ENCODE measurements at regions not wholly inside any gene's neighbourhood (a gene's known extent, or its start where the extent isn't known, plus 50 kb on each side); places are given as distances from the start of the nearest gene placed in this dataset.

DNA sequence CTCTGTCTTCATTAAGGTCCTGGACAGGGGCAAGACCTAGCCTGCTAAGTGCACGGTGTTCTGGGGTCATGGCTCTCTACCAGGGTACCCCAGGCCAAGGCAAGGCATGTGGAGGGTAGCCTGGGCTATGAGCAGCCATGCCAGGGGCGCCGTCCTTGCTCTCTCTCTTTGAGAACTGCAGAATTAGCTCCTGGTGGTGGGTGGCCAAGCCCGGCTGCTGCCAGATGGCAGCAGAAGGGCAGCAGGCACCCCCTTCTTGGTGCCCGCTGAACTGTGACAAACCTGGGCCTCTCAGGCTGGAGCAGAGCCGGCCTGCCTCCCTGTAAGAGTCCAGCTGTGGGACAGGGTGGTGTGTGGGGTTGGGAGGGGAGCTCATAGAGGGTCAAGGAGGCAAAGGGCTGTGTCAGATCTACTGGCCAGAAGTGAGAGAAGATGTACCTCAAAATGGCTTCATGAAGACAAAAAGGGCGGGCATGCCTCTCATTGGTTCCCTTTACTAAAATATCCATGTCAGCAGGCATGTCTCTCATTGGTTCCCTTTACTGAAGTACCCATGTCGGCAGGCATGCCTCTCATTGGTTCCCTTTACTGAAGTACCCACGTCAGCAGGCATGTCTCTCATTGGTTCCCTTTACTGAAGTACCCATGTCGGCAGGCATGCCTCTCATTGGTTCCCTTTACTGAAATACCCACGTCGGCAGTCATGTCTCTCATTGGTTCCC, 81.7 kb upstream of the SDK2 start:
- no peaks in the 10 kb centered on the region for H3K36me3 ChIP-seq (ENCODE audit: control insufficient read depth, insufficient read depth, low read length)
- no TSS peak for BruUV-seq (replicated peaks)
- no peak for ATAC-seq
- peaks cover 8% of the 10 kb centered on the region; the same call in 1 of the 2 replicates for H3K27me3 ChIP-seq (ENCODE audit: control insufficient read depth, insufficient read depth, low read length)
- TF ChIP-seq POLR2AphosphoS5 (IDR thresholded peaks at IDR 0.05; ENCODE audit: low read depth, low read length), result no peak
- no peak for TF ChIP-seq SIN3A (IDR thresholded peaks at IDR 0.05; ENCODE audit: borderline replicate concordance, insufficient read depth, low read depth, low read length)
- TF ChIP-seq, protein P1, sequence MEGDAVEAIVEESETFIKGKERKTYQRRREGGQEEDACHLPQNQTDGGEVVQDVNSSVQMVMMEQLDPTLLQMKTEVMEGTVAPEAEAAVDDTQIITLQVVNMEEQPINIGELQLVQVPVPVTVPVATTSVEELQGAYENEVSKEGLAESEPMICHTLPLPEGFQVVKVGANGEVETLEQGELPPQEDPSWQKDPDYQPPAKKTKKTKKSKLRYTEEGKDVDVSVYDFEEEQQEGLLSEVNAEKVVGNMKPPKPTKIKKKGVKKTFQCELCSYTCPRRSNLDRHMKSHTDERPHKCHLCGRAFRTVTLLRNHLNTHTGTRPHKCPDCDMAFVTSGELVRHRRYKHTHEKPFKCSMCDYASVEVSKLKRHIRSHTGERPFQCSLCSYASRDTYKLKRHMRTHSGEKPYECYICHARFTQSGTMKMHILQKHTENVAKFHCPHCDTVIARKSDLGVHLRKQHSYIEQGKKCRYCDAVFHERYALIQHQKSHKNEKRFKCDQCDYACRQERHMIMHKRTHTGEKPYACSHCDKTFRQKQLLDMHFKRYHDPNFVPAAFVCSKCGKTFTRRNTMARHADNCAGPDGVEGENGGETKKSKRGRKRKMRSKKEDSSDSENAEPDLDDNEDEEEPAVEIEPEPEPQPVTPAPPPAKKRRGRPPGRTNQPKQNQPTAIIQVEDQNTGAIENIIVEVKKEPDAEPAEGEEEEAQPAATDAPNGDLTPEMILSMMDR (IDR thresholded peaks at IDR 0.05), result no peak
- no peak for TF ChIP-seq TCF7L2 (IDR thresholded peaks at IDR 0.05; ENCODE audit: low read depth, low read length)
- TF ChIP-seq, protein P2, sequence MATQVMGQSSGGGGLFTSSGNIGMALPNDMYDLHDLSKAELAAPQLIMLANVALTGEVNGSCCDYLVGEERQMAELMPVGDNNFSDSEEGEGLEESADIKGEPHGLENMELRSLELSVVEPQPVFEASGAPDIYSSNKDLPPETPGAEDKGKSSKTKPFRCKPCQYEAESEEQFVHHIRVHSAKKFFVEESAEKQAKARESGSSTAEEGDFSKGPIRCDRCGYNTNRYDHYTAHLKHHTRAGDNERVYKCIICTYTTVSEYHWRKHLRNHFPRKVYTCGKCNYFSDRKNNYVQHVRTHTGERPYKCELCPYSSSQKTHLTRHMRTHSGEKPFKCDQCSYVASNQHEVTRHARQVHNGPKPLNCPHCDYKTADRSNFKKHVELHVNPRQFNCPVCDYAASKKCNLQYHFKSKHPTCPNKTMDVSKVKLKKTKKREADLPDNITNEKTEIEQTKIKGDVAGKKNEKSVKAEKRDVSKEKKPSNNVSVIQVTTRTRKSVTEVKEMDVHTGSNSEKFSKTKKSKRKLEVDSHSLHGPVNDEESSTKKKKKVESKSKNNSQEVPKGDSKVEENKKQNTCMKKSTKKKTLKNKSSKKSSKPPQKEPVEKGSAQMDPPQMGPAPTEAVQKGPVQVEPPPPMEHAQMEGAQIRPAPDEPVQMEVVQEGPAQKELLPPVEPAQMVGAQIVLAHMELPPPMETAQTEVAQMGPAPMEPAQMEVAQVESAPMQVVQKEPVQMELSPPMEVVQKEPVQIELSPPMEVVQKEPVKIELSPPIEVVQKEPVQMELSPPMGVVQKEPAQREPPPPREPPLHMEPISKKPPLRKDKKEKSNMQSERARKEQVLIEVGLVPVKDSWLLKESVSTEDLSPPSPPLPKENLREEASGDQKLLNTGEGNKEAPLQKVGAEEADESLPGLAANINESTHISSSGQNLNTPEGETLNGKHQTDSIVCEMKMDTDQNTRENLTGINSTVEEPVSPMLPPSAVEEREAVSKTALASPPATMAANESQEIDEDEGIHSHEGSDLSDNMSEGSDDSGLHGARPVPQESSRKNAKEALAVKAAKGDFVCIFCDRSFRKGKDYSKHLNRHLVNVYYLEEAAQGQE (IDR thresholded peaks at IDR 0.05; ENCODE audit: insufficient read depth in 1 of 2, low read depth in 2 of 2, low read length in 1 of 2), result no peak
- no peak overlapping the region for H3K27ac ChIP-seq (ENCODE audit: low read length)
- no peaks in the 10 kb centered on the region for H3K4me1 ChIP-seq (ENCODE audit: control insufficient read depth, insufficient read depth, low read length)
- in situ Hi-C loops (cut with HindIII; ENCODE audit: low pct_unique_long_range_greater_than_20kb, low sequenced_read_pairs) (no loop called here), intact Hi-C loops (cut with micrococcal nuclease; ENCODE audit: unreplicated experiment) (no loop called here)
- DNase-seq (ENCODE audit: low read depth, low spot score), result no peak
- POLR2A ChIA-PET, result no interaction called here
- no peaks in the 10 kb centered on the region for H3K9me3 ChIP-seq (ENCODE audit: control insufficient read depth, insufficient read depth, low read depth, low read length)
- no peak overlapping the region for H3K4me3 ChIP-seq (ENCODE audit: low read depth in 2 of 2, low read length in 2 of 2)
- CTCF ChIA-PET, result no interaction called here

DNA sequence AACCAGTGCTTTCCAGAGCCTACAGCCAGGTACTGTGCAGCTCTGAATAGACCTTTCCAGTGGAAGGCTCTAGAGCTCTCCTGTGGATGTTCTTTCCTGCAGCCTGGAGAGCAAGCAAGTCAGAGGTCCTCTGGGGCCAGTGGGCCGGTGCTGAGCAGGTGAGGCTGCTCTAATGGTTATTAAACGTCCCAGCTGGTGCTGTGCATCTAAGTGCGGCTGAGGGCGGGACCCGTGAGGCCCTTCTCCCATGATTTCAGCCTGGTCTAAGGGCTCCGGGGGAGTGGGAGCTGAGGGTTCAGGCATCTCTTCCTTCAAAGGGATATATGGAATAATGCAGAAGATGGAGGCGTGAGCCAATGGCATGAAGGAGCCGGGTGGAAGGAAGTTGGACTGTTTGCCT, 83.7 kb upstream of the SDK2 start:
- no peak for ATAC-seq
- no peak for DNase-seq (ENCODE audit: low read depth, low spot score)
- CTCF ChIA-PET, result interaction anchor here (0.5 kb wide), 1 partner anchor 412 kb away, joined by 8 read pairs; no protein-coding TSS in a partner anchor
- TF ChIP-seq SIN3A (IDR thresholded peaks at IDR 0.05; ENCODE audit: borderline replicate concordance, insufficient read depth, low read depth, low read length), result no peak
- TF ChIP-seq, protein P1 (IDR thresholded peaks at IDR 0.05), result no peak
- TF ChIP-seq, protein P2 (IDR thresholded peaks at IDR 0.05; ENCODE audit: insufficient read depth in 1 of 2, low read depth in 2 of 2, low read length in 1 of 2), result no peak
- TF ChIP-seq POLR2AphosphoS5 (IDR thresholded peaks at IDR 0.05; ENCODE audit: low read depth, low read length), result no peak
- no peak for TF ChIP-seq TCF7L2 (IDR thresholded peaks at IDR 0.05; ENCODE audit: low read depth, low read length)
- peaks cover 11% of the 10 kb centered on the region for H3K27me3 ChIP-seq (ENCODE audit: control insufficient read depth, insufficient read depth, low read length)
- intact Hi-C loops (cut with micrococcal nuclease; ENCODE audit: unreplicated experiment) (no loop called here), in situ Hi-C loops (cut with HindIII; ENCODE audit: low pct_unique_long_range_greater_than_20kb, low sequenced_read_pairs) (no loop called here)
- BruUV-seq (replicated peaks), result no TSS peak
- H3K4me1 ChIP-seq (ENCODE audit: control insufficient read depth, insufficient read depth, low read length), result no peaks in the 10 kb centered on the region
- no peaks in the 10 kb centered on the region for H3K9me3 ChIP-seq (ENCODE audit: control insufficient read depth, insufficient read depth, low read depth, low read length)
- no peak overlapping the region for H3K27ac ChIP-seq (ENCODE audit: low read length)
- no peak overlapping the region for H3K4me3 ChIP-seq (ENCODE audit: low read depth in 2 of 2, low read length in 2 of 2)
- POLR2A ChIA-PET, result no interaction called here
- H3K36me3 ChIP-seq (ENCODE audit: control insufficient read depth, insufficient read depth, low read length), result no peaks in the 10 kb centered on the region

All from Panc1 (cell line).